ENCODE measurements at regions not wholly inside any gene's neighbourhood (a gene's known extent, or its start where the extent isn't known, plus 50 kb on each side); places are given as distances from the start of the nearest gene placed in this dataset.

DNA sequence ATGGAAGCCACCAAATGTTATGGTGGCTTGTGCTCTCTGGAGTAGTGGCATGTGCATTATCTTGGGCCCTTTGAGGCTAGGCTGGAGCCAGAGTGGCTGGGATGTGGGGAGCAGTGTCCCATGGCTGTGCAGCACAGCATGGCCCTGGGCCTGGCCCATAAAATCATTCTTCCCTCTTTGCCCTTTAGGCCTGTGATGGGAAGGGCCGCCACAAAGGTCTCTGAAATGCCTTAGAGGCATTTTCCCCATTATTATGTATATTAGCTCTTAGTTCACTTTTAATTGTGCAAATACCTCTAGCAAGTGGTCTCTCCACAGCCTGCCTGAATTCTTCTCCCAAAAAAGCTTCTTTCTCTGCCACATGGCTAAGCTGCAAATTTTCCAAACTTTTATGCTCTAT is 297.3 kb upstream of the IRAK1BP1 start:
- Histone ChIP-seq H3K4me1 (no peaks in the 10 kb centered on the region), H3K27ac (no peak overlapping the region), H3K36me3 (no peaks in the 10 kb centered on the region), H3K27me3 (no peaks in the 10 kb centered on the region), H3K9me3 (no peaks in the 10 kb centered on the region), H3K4me3 (no peak overlapping the region)
- TF ChIP-seq, protein P1, sequence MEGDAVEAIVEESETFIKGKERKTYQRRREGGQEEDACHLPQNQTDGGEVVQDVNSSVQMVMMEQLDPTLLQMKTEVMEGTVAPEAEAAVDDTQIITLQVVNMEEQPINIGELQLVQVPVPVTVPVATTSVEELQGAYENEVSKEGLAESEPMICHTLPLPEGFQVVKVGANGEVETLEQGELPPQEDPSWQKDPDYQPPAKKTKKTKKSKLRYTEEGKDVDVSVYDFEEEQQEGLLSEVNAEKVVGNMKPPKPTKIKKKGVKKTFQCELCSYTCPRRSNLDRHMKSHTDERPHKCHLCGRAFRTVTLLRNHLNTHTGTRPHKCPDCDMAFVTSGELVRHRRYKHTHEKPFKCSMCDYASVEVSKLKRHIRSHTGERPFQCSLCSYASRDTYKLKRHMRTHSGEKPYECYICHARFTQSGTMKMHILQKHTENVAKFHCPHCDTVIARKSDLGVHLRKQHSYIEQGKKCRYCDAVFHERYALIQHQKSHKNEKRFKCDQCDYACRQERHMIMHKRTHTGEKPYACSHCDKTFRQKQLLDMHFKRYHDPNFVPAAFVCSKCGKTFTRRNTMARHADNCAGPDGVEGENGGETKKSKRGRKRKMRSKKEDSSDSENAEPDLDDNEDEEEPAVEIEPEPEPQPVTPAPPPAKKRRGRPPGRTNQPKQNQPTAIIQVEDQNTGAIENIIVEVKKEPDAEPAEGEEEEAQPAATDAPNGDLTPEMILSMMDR (IDR thresholded peaks at IDR 0.05), result no peak
- no peak for TF ChIP-seq POLR2A (IDR thresholded peaks at IDR 0.05)
- DNase-seq, result no peak

DNA sequence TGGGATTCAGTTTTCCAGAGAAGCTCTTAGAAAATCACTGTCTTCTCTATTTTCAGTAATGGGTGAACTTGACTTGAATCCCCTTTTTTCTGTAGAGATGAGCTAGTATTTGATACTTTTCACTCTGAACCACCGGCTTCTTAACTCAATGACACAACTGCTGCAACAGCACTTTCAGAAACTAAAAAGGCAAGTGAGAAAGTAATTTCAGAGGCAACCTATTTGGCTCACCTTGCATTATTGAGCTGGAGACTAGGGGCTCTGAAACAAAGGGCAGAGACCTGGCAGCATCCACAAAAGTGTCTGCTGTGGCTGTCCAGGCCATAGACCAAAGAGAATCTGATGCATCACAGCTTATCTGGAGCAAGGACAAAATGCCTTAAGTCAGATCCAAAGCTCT is 289.8 kb upstream of the IRAK1BP1 start:
- Histone ChIP-seq H3K4me3 (no peak overlapping the region), H3K27me3 (no peaks in the 10 kb centered on the region), H3K9me3 (no peaks in the 10 kb centered on the region), H3K36me3 (no peaks in the 10 kb centered on the region), H3K4me1 (no peaks in the 10 kb centered on the region), H3K27ac (no peak overlapping the region)
- DNase-seq, result no peak
- TF ChIP-seq, protein P1 (IDR thresholded peaks at IDR 0.05), result no peak
- TF ChIP-seq POLR2A (IDR thresholded peaks at IDR 0.05), result no peak

DNA sequence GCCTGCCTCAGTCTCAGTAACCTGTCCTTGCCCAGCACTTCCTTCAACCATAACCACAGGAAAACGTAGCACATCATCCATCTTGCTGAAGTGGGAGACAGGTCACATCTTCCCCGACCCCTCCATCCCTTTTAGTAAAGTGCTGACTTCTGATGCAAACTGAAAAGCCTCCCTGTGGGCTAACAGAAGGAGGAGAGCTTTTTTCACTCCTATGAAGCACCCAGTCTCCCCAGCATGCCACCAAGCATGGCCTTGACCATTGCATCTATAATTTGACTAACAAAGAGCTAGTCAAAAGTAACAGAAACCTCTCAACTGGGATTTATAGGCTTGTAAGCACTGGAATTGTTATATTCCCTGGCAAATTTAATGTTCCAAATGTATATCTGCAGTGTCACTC is 288.9 kb upstream of the IRAK1BP1 start:
- Histone ChIP-seq H3K27ac (no peak overlapping the region), H3K9me3 (no peaks in the 10 kb centered on the region), H3K4me1 (no peaks in the 10 kb centered on the region), H3K27me3 (no peaks in the 10 kb centered on the region), H3K4me3 (no peak overlapping the region), H3K36me3 (no peaks in the 10 kb centered on the region)
- no peak for DNase-seq
- no peak for TF ChIP-seq POLR2A (IDR thresholded peaks at IDR 0.05)
- TF ChIP-seq, protein P1 (IDR thresholded peaks at IDR 0.05), result no peak

GRCh38 chr6:78580923-78581322 is 286.4 kb upstream of the IRAK1BP1 start:
- Histone ChIP-seq H3K27me3 (no peaks in the 10 kb centered on the region), H3K9me3 (no peaks in the 10 kb centered on the region), H3K4me3 (no peak overlapping the region), H3K4me1 (no peaks in the 10 kb centered on the region), H3K36me3 (no peaks in the 10 kb centered on the region), H3K27ac (no peak overlapping the region)
- TF ChIP-seq POLR2A (IDR thresholded peaks at IDR 0.05), result no peak
- TF ChIP-seq, protein P1 (IDR thresholded peaks at IDR 0.05), result no peak
- DNase-seq, result no peak

GRCh38 chr6:78583079-78583478 is 284.3 kb upstream of the IRAK1BP1 start:
- Histone ChIP-seq H3K9me3 (no peaks in the 10 kb centered on the region), H3K27me3 (no peaks in the 10 kb centered on the region), H3K36me3 (no peaks in the 10 kb centered on the region), H3K27ac (no peak overlapping the region), H3K4me1 (no peaks in the 10 kb centered on the region), H3K4me3 (no peak overlapping the region)
- no peak for TF ChIP-seq POLR2A (IDR thresholded peaks at IDR 0.05)
- TF ChIP-seq, protein P1 (IDR thresholded peaks at IDR 0.05), result no peak
- no peak for DNase-seq

- Histone ChIP-seq H3K27ac (no peak overlapping the region), H3K36me3 (no peaks in the 10 kb centered on the region), H3K4me1 (no peaks in the 10 kb centered on the region), H3K27me3 (no peaks in the 10 kb centered on the region), H3K4me3 (no peak overlapping the region), H3K9me3 (no peaks in the 10 kb centered on the region)
- no peak for DNase-seq
- no peak for TF ChIP-seq POLR2A (IDR thresholded peaks at IDR 0.05)
- TF ChIP-seq, protein P1 (IDR thresholded peaks at IDR 0.05), result no peak
Observed at GRCh38 chr6:78589436-78589835, 277.9 kb upstream of the IRAK1BP1 start.

Measured in Peyer's patch (tissue), 4 donors.